ENCODE measurements at regions not wholly inside any gene's neighbourhood (a gene's known extent, or its start where the extent isn't known, plus 50 kb on each side); places are given as distances from the start of the nearest gene placed in this dataset.

DNA sequence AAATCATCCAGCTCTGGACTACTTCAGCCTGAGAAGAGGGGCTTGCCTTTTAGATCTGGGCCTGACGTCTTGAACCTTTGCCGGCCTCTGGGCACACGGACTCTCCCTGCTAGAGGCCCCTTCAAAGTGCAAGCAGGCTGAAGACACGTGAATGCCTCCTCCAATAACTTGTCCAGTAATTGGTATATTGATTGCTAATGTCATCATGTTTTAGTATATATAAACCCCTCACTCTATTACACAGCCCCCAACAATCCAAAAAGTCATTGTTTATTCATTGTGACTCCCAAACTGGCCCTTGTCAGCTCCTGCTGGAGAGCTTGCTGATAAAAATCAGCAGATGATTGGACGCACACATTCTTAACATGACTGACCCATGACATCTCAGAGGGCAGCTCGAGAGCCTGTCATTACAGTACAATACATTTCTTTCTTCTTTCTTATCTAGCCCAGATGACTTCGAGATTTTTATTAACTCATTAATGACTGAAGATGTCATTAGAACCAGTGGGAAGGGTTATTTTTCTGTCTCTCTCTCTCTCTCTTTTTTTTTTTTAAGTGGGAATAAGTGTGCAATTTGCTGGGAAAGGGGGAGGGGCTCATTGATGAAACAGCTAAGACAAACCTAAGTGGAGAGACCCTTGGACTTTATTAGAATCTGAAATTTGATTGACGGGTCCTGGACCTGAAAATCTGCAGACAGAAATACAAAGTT, 65.5 kb upstream of the NR2F2 start:
- no peak for DNase-seq

- no peak for DNase-seq
Observed at GRCh38 chr15:96266456-96266855, 64.0 kb upstream of the NR2F2 start.

DNA sequence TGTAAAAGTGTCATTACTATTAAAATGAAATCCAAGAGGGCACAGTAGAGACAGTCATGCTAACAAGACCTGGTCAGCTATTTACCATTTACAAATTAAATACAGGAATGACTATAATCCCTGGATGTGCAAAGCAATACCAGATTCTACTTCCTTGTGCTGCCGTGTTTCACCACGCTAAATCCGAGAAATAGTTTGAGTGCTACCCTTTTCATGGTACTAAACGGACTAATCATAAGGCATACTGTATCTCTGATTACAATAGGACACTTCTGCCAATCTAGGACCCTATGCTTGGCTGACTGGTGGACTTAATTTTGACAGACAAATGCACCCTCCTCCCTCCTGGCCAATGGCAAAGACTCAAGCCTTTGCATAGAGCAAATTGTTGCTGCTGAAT, 63.0 kb upstream of the NR2F2 start:
- no peak for DNase-seq

DNA sequence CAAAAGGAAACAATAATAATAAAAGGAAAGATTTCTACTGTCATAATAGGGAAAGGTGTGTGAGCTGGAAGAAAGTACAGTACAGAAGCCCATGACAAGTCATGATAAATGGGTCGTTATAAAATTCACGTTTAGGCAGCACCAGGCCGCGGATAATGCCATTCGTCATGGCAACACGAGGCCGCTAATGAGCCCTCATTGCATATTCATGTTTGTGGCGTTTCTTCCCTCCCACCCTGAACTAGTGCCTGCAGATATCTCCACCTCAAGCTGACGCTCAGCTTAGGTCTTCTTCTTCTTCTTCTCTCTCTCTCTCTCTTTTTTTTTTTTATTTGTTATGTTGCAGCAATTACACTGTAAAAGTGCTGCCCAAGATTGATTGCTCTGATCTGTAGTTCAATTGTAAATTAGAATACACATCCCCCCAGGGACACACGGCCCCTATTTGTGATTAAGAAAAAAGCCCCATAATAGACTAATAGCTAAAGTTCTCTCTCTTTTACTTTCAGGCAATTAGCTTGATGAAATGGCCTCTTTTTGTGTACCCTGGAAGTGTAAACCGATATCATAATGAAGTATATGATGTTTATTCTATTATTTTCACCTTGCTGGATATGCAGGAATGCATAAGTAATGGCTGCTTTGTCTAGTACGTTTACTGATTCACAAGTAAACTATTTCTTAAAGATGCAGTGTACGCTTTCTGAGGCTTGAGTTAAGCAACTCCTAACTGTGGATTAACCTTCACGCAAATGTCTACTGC, 61.9 kb upstream of the NR2F2 start:
- peak; percentile 24 for DNase-seq

GRCh38 chr15:96270581-96271172, 59.8 kb upstream of the NR2F2 start:
- DNase-seq, result no peak

GRCh38 chr15:96272427-96272826, 58.1 kb upstream of the NR2F2 start:
- DNase-seq, result no peak

DNA sequence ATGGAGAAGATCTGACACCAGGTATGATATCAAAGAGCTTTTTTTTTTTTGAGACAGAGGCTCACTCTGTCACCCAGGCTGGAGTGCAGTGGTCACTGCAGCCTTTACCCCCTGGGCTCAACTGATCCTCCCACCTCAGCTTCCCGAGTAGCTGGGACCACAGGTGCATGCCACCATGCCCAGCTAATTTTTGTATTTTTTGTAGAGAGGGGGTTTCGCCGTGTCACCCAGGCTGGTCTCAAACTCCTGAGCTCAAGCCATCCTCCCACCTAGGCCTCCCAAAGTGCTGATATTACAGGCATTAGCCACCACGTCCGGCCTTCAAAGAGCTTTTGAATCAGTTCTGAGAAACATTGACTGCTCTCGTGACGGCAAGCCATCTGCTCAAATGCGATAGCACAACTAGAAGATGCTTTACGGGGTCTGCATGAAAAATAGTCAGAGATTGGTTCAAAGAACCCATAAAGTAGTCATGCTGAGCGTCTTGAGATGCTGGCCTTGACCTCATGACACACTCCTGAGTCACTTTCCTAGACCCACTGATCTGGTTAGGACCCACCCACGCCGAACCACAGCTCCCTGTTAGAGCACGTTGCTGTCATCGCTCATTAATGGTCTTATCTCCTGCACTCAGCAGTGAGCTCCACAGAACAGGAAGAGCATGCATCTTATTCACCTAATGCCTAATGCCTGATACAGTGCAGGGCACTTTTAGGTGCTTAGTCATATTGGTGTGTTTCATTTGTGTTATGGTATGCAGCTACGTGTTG, 57.0 kb upstream of the NR2F2 start:
- no peak for DNase-seq

DNA sequence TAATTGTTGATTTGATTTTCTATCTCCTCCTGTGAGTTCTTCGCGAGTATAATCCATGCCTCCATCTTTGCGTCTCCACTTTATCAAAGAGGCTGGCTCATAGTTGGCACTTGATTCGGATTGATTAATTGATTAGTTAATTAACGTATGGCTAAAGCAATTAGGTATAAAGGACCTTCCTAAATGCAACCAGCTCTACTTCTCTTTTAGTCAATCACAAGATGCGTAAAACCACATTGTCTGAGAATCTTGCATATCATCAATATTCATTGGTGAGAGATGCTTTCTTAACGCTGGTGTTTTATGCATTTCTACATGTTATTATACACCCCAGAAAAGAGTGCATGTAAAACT, 56.4 kb upstream of the NR2F2 start:
- no peak for DNase-seq

- no peak for DNase-seq
Observed at GRCh38 chr15:96274698-96275097, 55.8 kb upstream of the NR2F2 start.

- DNase-seq, result no peak
Observed at GRCh38 chr15:96276438-96277210, 53.9 kb upstream of the NR2F2 start.
